ENCODE measurements at regions not wholly inside any gene's neighbourhood (a gene's known extent, or its start where the extent isn't known, plus 50 kb on each side); places are given as distances from the start of the nearest gene placed in this dataset.
A peak's percentile ranks its signal among the peaks of the same experiment; 100 is the strongest.

- Histone ChIP-seq H3K27ac (ENCODE audit: low read length, poor library complexity, severe bottlenecking) (no peak overlapping the region), H2BK15ac (ENCODE audit: low read depth, poor library complexity, severe bottlenecking) (no peak overlapping the region), H3K4me1 (ENCODE audit: control insufficient read depth, insufficient read depth, low read depth, low read length) (peaks cover 2% of the 10 kb centered on the region), H3K9me3 (ENCODE audit: control insufficient read depth, low read length) (no peaks in the 10 kb centered on the region), H3K27me3 (ENCODE audit: control insufficient read depth in 1 of 2, insufficient read depth in 1 of 2, low read length in 2 of 2) (peaks cover 0 to 13% of the 10 kb centered on the region in 2 experiments), H3K9ac (ENCODE audit: low read length) (no peak overlapping the region), H4K8ac (ENCODE audit: low read length) (no peak overlapping the region), H2BK120ac (ENCODE audit: low read depth, low read length) (no peak overlapping the region), H2BK12ac (ENCODE audit: low read length in 2 of 2) (no peak overlapping the region), H3K79me1 (replicated peaks; ENCODE audit: low read length, poor library complexity, severe bottlenecking) (no peaks in the 10 kb centered on the region), H3K18ac (ENCODE audit: low read depth in 1 of 2, low read length in 2 of 2) (no peak overlapping the region), H3K4me2 (ENCODE audit: low read length, poor library complexity, severe bottlenecking) (no peak overlapping the region), H3K4ac (ENCODE audit: low read depth in 1 of 2, low read length in 2 of 2) (no peak overlapping the region), H3K14ac (ENCODE audit: low read length in 2 of 2) (no peak overlapping the region), H3K23ac (ENCODE audit: low read length in 2 of 2) (no peak overlapping the region), H2AFZ (ENCODE audit: low read depth, low read length) (no peak overlapping the region), H2BK5ac (ENCODE audit: low read depth, low read length, poor library complexity, severe bottlenecking) (no peak overlapping the region), H3K4me3 (ENCODE audit: insufficient read depth in 1 of 2, low read depth in 1 of 2, low read length in 2 of 2) (no peak overlapping the region), H4K91ac (ENCODE audit: low read length) (no peak overlapping the region), H2AK5ac (ENCODE audit: low read length, severe bottlenecking) (no peak overlapping the region), H3K36me3 (ENCODE audit: control insufficient read depth in 1 of 2, insufficient read depth in 2 of 2, low read depth in 1 of 2, low read length in 2 of 2) (no peaks in the 10 kb centered on the region)
- WGBS = 100% methylated on average over 2 of the region's 3 CpGs
- DNase-seq = no peak
These were observed 153.9 kb upstream of the TIAM1 start for GRCh38 chr21:31497914-31498313.

GRCh38 chr21:31493350-31493880 lies 149.4 kb upstream of the TIAM1 start:
- WGBS = 93% methylated on average over 6 of the region's 7 CpGs
- Histone ChIP-seq H2BK15ac (ENCODE audit: low read depth, poor library complexity, severe bottlenecking) (no peak overlapping the region), H3K23ac (ENCODE audit: low read length in 2 of 2) (no peak overlapping the region), H3K9me3 (ENCODE audit: control insufficient read depth, low read length) (no peaks in the 10 kb centered on the region), H2BK120ac (ENCODE audit: low read depth, low read length) (no peak overlapping the region), H4K91ac (ENCODE audit: low read length) (no peak overlapping the region), H2BK5ac (ENCODE audit: low read depth, low read length, poor library complexity, severe bottlenecking) (no peak overlapping the region), H3K4ac (ENCODE audit: low read depth in 1 of 2, low read length in 2 of 2) (no peak overlapping the region), H2BK12ac (ENCODE audit: low read length in 2 of 2) (no peak overlapping the region), H3K14ac (ENCODE audit: low read length in 2 of 2) (no peak overlapping the region), H3K9ac (ENCODE audit: low read length) (no peak overlapping the region), H3K79me1 (replicated peaks; ENCODE audit: low read length, poor library complexity, severe bottlenecking) (no peaks in the 10 kb centered on the region), H3K4me3 (ENCODE audit: insufficient read depth in 1 of 2, low read depth in 1 of 2, low read length in 2 of 2) (no peak overlapping the region), H3K4me1 (ENCODE audit: control insufficient read depth, insufficient read depth, low read depth, low read length) (no peaks in the 10 kb centered on the region), H2AK5ac (ENCODE audit: low read length, severe bottlenecking) (no peak overlapping the region), H3K27ac (ENCODE audit: low read length, poor library complexity, severe bottlenecking) (no peak overlapping the region), H3K27me3 (ENCODE audit: control insufficient read depth in 1 of 2, insufficient read depth in 1 of 2, low read length in 2 of 2) (peaks cover 0 to 21% of the 10 kb centered on the region in 2 experiments), H4K8ac (ENCODE audit: low read length) (no peak overlapping the region), H2AFZ (ENCODE audit: low read depth, low read length) (no peak overlapping the region), H3K4me2 (ENCODE audit: low read length, poor library complexity, severe bottlenecking) (no peak overlapping the region), H3K18ac (ENCODE audit: low read depth in 1 of 2, low read length in 2 of 2) (no peak overlapping the region), H3K36me3 (ENCODE audit: control insufficient read depth in 1 of 2, insufficient read depth in 2 of 2, low read depth in 1 of 2, low read length in 2 of 2) (no peaks in the 10 kb centered on the region)
- no peak for DNase-seq

GRCh38 chr21:31491617-31492016 lies 147.6 kb upstream of the TIAM1 start:
- H3K4me3 ChIP-seq (ENCODE audit: insufficient read depth in 1 of 2, low read depth in 1 of 2, low read length in 2 of 2) = no peak overlapping the region
- no peak overlapping the region for H3K23ac ChIP-seq (ENCODE audit: low read length in 2 of 2)
- no peak overlapping the region for H2BK5ac ChIP-seq (ENCODE audit: low read depth, low read length, poor library complexity, severe bottlenecking)
- peak; percentile 30 for DNase-seq
- WGBS = no CpG with 5 or more reads among the region's 3 CpGs
- no peaks in the 10 kb centered on the region for H3K4me1 ChIP-seq (ENCODE audit: control insufficient read depth, insufficient read depth, low read depth, low read length)
- H3K9ac ChIP-seq (ENCODE audit: low read length) = no peak overlapping the region
- no peak overlapping the region for H4K91ac ChIP-seq (ENCODE audit: low read length)
- H2BK12ac ChIP-seq (ENCODE audit: low read length in 2 of 2) = no peak overlapping the region
- H4K8ac ChIP-seq (ENCODE audit: low read length) = no peak overlapping the region
- H3K27ac ChIP-seq (ENCODE audit: low read length, poor library complexity, severe bottlenecking) = no peak overlapping the region
- H3K36me3 ChIP-seq (ENCODE audit: control insufficient read depth in 1 of 2, insufficient read depth in 2 of 2, low read depth in 1 of 2, low read length in 2 of 2) = no peaks in the 10 kb centered on the region
- no peak overlapping the region for H3K4me2 ChIP-seq (ENCODE audit: low read length, poor library complexity, severe bottlenecking)
- H3K9me3 ChIP-seq (ENCODE audit: control insufficient read depth, low read length) = peaks cover 1% of the 10 kb centered on the region
- no peak overlapping the region for H3K18ac ChIP-seq (ENCODE audit: low read depth in 1 of 2, low read length in 2 of 2)
- H3K27me3 ChIP-seq (ENCODE audit: control insufficient read depth in 1 of 2, insufficient read depth in 1 of 2, low read length in 2 of 2) = peaks cover 0 to 20% of the 10 kb centered on the region in 2 experiments
- no peak overlapping the region for H3K4ac ChIP-seq (ENCODE audit: low read depth in 1 of 2, low read length in 2 of 2)
- no peak overlapping the region for H2AFZ ChIP-seq (ENCODE audit: low read depth, low read length)
- no peak overlapping the region for H3K14ac ChIP-seq (ENCODE audit: low read length in 2 of 2)
- no peaks in the 10 kb centered on the region for H3K79me1 ChIP-seq (replicated peaks; ENCODE audit: low read length, poor library complexity, severe bottlenecking)
- no peak overlapping the region for H2AK5ac ChIP-seq (ENCODE audit: low read length, severe bottlenecking)
- no peak overlapping the region for H2BK15ac ChIP-seq (ENCODE audit: low read depth, poor library complexity, severe bottlenecking)
- no peak overlapping the region for H2BK120ac ChIP-seq (ENCODE audit: low read depth, low read length)

GRCh38 chr21:31490443-31490842 lies 146.4 kb upstream of the TIAM1 start:
- Histone ChIP-seq H2AK5ac (ENCODE audit: low read length, severe bottlenecking) (no peak overlapping the region), H4K8ac (ENCODE audit: low read length) (no peak overlapping the region), H2BK12ac (ENCODE audit: low read length in 2 of 2) (peak overlapping the region in 1 of 2 experiments; percentile 11), H3K9me3 (ENCODE audit: control insufficient read depth, low read length) (peaks cover 12% of the 10 kb centered on the region), H2BK120ac (ENCODE audit: low read depth, low read length) (no peak overlapping the region), H3K9ac (ENCODE audit: low read length) (no peak overlapping the region), H3K23ac (ENCODE audit: low read length in 2 of 2) (no peak overlapping the region), H3K4me1 (ENCODE audit: control insufficient read depth, insufficient read depth, low read depth, low read length) (no peaks in the 10 kb centered on the region), H3K18ac (ENCODE audit: low read depth in 1 of 2, low read length in 2 of 2) (no peak overlapping the region), H3K36me3 (ENCODE audit: control insufficient read depth in 1 of 2, insufficient read depth in 2 of 2, low read depth in 1 of 2, low read length in 2 of 2) (no peaks in the 10 kb centered on the region), H3K79me1 (replicated peaks; ENCODE audit: low read length, poor library complexity, severe bottlenecking) (no peaks in the 10 kb centered on the region), H3K4me3 (ENCODE audit: insufficient read depth in 1 of 2, low read depth in 1 of 2, low read length in 2 of 2) (no peak overlapping the region), H2AFZ (ENCODE audit: low read depth, low read length) (no peak overlapping the region), H3K27ac (ENCODE audit: low read length, poor library complexity, severe bottlenecking) (no peak overlapping the region), H3K4me2 (ENCODE audit: low read length, poor library complexity, severe bottlenecking) (no peak overlapping the region), H3K4ac (ENCODE audit: low read depth in 1 of 2, low read length in 2 of 2) (no peak overlapping the region), H2BK15ac (ENCODE audit: low read depth, poor library complexity, severe bottlenecking) (no peak overlapping the region), H3K27me3 (ENCODE audit: control insufficient read depth in 1 of 2, insufficient read depth in 1 of 2, low read length in 2 of 2) (peaks cover 0 to 20% of the 10 kb centered on the region in 2 experiments), H2BK5ac (ENCODE audit: low read depth, low read length, poor library complexity, severe bottlenecking) (no peak overlapping the region), H4K91ac (ENCODE audit: low read length) (no peak overlapping the region), H3K14ac (ENCODE audit: low read length in 2 of 2) (peak overlapping the region in 1 of 2 experiments; percentile 51)
- no CpG with 5 or more reads among the region's 2 CpGs for WGBS
- peak; percentile 3 for DNase-seq

All from mesenchymal stem cell (in vitro differentiated cells and primary cell).